H1 (cell line): ENCODE measurements at regions not wholly inside any gene's neighbourhood (a gene's known extent, or its start where the extent isn't known, plus 50 kb on each side); places are given as distances from the start of the nearest gene placed in this dataset.

Experiments used
- CTCF ChIA-PET: fragments of 300-600 bp; sonication (Branson Sonifier 250); formaldehyde crosslinking; loops from one replicate; lab custom pipeline; 2021; ENCODE audit not compliant: partially characterized antibody; lab: Charles Lee
- POLR2A ChIA-PET: fragments of 300-600 bp; sonication (Branson Sonifier 250); formaldehyde crosslinking; loops from one replicate; lab custom pipeline; 2021; ENCODE audit warnings: inconsistent platforms; ENCODE audit not compliant: partially characterized antibody; lab: Charles Lee
- DNase-seq, 2 experiments: peaks; one replicate each; pipeline versions ENCODE4 v3.0.0 to v3.0.0-alpha.2; 2010 to 2022; ENCODE audit warnings: low spot score in 2 of 2, low read depth in 1 of 2, mixed read lengths in 1 of 2
- FAIRE-seq: peaks from 2 replicates; lab custom pipeline; 2011; peaks lifted over from hg19 to GRCh38; lab: Jason Lieb, UNC
- H2AFZ ChIP-seq: 2 replicates; pipeline ENCODE4 v1.8.1; 2012; ENCODE audit warnings: low read length, inconsistent platforms
- H2AK5ac ChIP-seq: 2 replicates; pipeline ENCODE4 v1.6.1; 2013; ENCODE audit warnings: low read depth, low read length
- H2BK120ac ChIP-seq: replicated peaks from 2 replicates; pipeline ENCODE3; 2013; ENCODE audit warnings: low read depth, low read length, inconsistent platforms
- H2BK12ac ChIP-seq: 2 replicates; pipeline ENCODE4 v1.6.1; 2013; ENCODE audit warnings: low read depth, low read length
- H2BK15ac ChIP-seq: 2 replicates; pipeline ENCODE4 v1.6.1; 2013; ENCODE audit warnings: low read length
- H2BK20ac ChIP-seq: 2 replicates; pipeline ENCODE4 v1.6.1; 2013; ENCODE audit warnings: low read length
- H2BK5ac ChIP-seq: 2 replicates; pipeline ENCODE4 v1.6.1; 2013; ENCODE audit warnings: low read depth, low read length
- H3K14ac ChIP-seq: 2 replicates; pipeline ENCODE4 v1.6.1; 2013; ENCODE audit warnings: inconsistent platforms; ENCODE audit not compliant: insufficient read length
- H3K18ac ChIP-seq: 2 replicates; pipeline ENCODE4 v1.6.1; 2013; ENCODE audit warnings: low read length; ENCODE audit errors: extremely low read depth
- H3K23ac ChIP-seq: 2 replicates; pipeline ENCODE4 v1.6.1; 2013; ENCODE audit warnings: inconsistent platforms; ENCODE audit not compliant: insufficient read length
- H3K23me2 ChIP-seq: 2 replicates; pipeline ENCODE4 v1.6.1; 2013; ENCODE audit warnings: low read depth, low read length
- H3K27ac ChIP-seq: 2 replicates; pipeline ENCODE4 v1.6.1; 2011; ENCODE audit warnings: low read depth, low read length, inconsistent platforms
- H3K27me3 ChIP-seq, 4 experiments: replicated peaks in 1 of 4; 1 replicate in 1 of 4; 2 replicates in 3 of 4; pipeline versions ENCODE4 v1.6.1 to v1.8.1; 2011 to 2013; ENCODE audit warnings: low read length in 3 of 4, mild to moderate bottlenecking in 3 of 4, inconsistent platforms in 2 of 4, mixed read lengths in 2 of 4, moderate library complexity in 1 of 4; ENCODE audit not compliant: control insufficient read depth in 3 of 4, insufficient read depth in 3 of 4; ENCODE audit errors: extremely low read depth in 1 of 4
- H3K36me3 ChIP-seq, 4 experiments: 2 replicates each; pipeline versions ENCODE4 v1.6.1 to v1.8.1; 2011 to 2013; ENCODE audit warnings: mild to moderate bottlenecking in 4 of 4, low read length in 3 of 4, moderate library complexity in 2 of 4, control low read depth in 1 of 4, inconsistent platforms in 1 of 4; ENCODE audit not compliant: insufficient read depth in 4 of 4, control insufficient read depth in 2 of 4
- H3K4ac ChIP-seq: replicated peaks from 2 replicates; pipeline ENCODE3; 2013; ENCODE audit warnings: low read length, low read depth, mixed read lengths, inconsistent platforms; ENCODE audit not compliant: insufficient read length
- H3K4me1 ChIP-seq, 4 experiments: replicated peaks in 1 of 4; 1 replicate in 1 of 4; 2 replicates in 3 of 4; pipeline versions ENCODE4 v1.6.1 to v1.8.1; 2011 to 2013; ENCODE audit warnings: low read length in 3 of 4, inconsistent platforms in 2 of 4, mixed read lengths in 1 of 4; ENCODE audit not compliant: insufficient read depth in 4 of 4, control insufficient read depth in 3 of 4
- H3K4me2 ChIP-seq, 2 experiments: 2 replicates each; pipeline versions ENCODE4 v1.6.1 to v1.8.1; 2011 to 2013; ENCODE audit warnings: low read depth in 2 of 2, low read length in 2 of 2, control low read depth in 1 of 2, inconsistent platforms in 1 of 2, mild to moderate bottlenecking in 1 of 2; ENCODE audit not compliant: insufficient read depth in 1 of 2
- H3K4me3 ChIP-seq, 4 experiments: fragments of 200-600, 300-600 bp in 1 of 4; sonication (generic), shearing (Covaris generic), sonication (Bioruptor Twin) in 1 of 4; 2 replicates each; pipeline versions ENCODE4 v1.5.1 to v1.8.1; 2011 to 2016; ENCODE audit warnings: low read length in 4 of 4, low read depth in 3 of 4, control low read depth in 2 of 4, inconsistent platforms in 2 of 4, mild to moderate bottlenecking in 2 of 4, mixed read lengths in 1 of 4, moderate library complexity in 1 of 4; ENCODE audit not compliant: insufficient read depth in 2 of 4; ENCODE audit errors: extremely low read depth in 1 of 4
- H3K56ac ChIP-seq: replicated peaks from 2 replicates; pipeline ENCODE3; 2013; ENCODE audit warnings: low read depth, mild to moderate bottlenecking, mixed read lengths, low read length, inconsistent platforms; ENCODE audit not compliant: insufficient read length
- H3K79me1 ChIP-seq: 2 replicates; pipeline ENCODE4 v1.6.1; 2013; ENCODE audit warnings: low read depth, low read length, control low read depth
- H3K79me2 ChIP-seq, 2 experiments: 2 replicates each; pipeline versions ENCODE4 v1.6.1 to v1.8.1; 2012 to 2013; ENCODE audit warnings: low read length in 2 of 2, mild to moderate bottlenecking in 2 of 2, inconsistent platforms in 1 of 2; ENCODE audit not compliant: insufficient read depth in 2 of 2, control insufficient read depth in 1 of 2
- H3K9ac ChIP-seq, 4 experiments: replicated peaks in 1 of 4; 1 replicate in 1 of 4; 2 replicates in 3 of 4; pipeline versions ENCODE4 v1.6.1 to v1.8.1; 2011 to 2013; ENCODE audit warnings: low read depth in 3 of 4, low read length in 3 of 4, control low read depth in 2 of 4, mild to moderate bottlenecking in 2 of 4, moderate library complexity in 2 of 4, inconsistent platforms in 1 of 4; ENCODE audit errors: extremely low read depth in 1 of 4
- H3K9me3 ChIP-seq, 2 experiments: 2 replicates each; pipeline versions ENCODE4 v1.6.1 to v1.8.1; 2012 to 2013; ENCODE audit warnings: mild to moderate bottlenecking in 2 of 2, moderate library complexity in 2 of 2, control low read depth in 1 of 2, inconsistent platforms in 1 of 2, low read depth in 1 of 2, low read length in 1 of 2, mixed read lengths in 1 of 2; ENCODE audit not compliant: insufficient read depth in 2 of 2
- H4K20me1 ChIP-seq, 2 experiments: replicated peaks in 1 of 2; 2 replicates each; pipeline versions ENCODE3 to v1.8.1; 2011 to 2013; ENCODE audit warnings: inconsistent platforms in 2 of 2, low read length in 2 of 2, mild to moderate bottlenecking in 1 of 2; ENCODE audit not compliant: insufficient read depth in 2 of 2, control insufficient read depth in 1 of 2
- H4K5ac ChIP-seq: 2 replicates; pipeline ENCODE4 v1.6.1; 2013; ENCODE audit warnings: low read length, low read depth, mixed read lengths, inconsistent platforms; ENCODE audit not compliant: insufficient read length
- H4K8ac ChIP-seq: 2 replicates; pipeline ENCODE4 v1.8.0; 2013; ENCODE audit warnings: mild to moderate bottlenecking, moderate library complexity, low read length, inconsistent platforms; ENCODE audit not compliant: insufficient read depth; ENCODE audit errors: extremely low read depth
- H4K91ac ChIP-seq: replicated peaks from 2 replicates; pipeline ENCODE3; 2013; ENCODE audit warnings: low read length, mixed read lengths, inconsistent platforms; ENCODE audit not compliant: insufficient read length
- BACH1 ChIP-seq: IDR thresholded peaks from 2 replicates; pipeline ENCODE4 v1.6.1; 2012; ENCODE audit warnings: low read length, improper control_type of control experiment
- CBX5 ChIP-seq: fragments of 300-800, 300-1000 bp; sonication (generic); IDR thresholded peaks from 2 replicates; pipeline ENCODE4 v1.7.1; 2016; ENCODE audit warnings: antibody characterized with exemption, low read length, low read depth
- CBX8 ChIP-seq: fragments of 300-800, 300-1000 bp; sonication (generic); IDR thresholded peaks from 2 replicates; pipeline ENCODE4 v1.7.1; 2016; ENCODE audit warnings: low read depth, low read length, borderline replicate concordance
- CHD1 ChIP-seq: IDR thresholded peaks from 2 replicates; pipeline ENCODE4 v1.6.1; 2012; ENCODE audit warnings: low read depth, low read length, improper control_type of control experiment
- EZH2 ChIP-seq: fragments of 200-600 bp; sonication (generic); IDR thresholded peaks from 2 replicates; pipeline ENCODE4 v1.7.1; 2012; ENCODE audit warnings: low read depth, mild to moderate bottlenecking, moderate library complexity, low read length, inconsistent platforms; ENCODE audit not compliant: severe bottlenecking
- FOSL1 ChIP-seq: IDR thresholded peaks from 2 replicates; pipeline ENCODE4 v1.6.1; 2011; ENCODE audit warnings: mild to moderate bottlenecking, low read depth, low read length, moderate library complexity; ENCODE audit not compliant: insufficient read depth
- GABPA ChIP-seq: IDR thresholded peaks from 2 replicates; pipeline ENCODE4 v1.6.1; 2011; ENCODE audit warnings: mild to moderate bottlenecking, low read length, moderate library complexity, borderline replicate concordance; ENCODE audit not compliant: insufficient read depth
- GTF2F1 ChIP-seq: IDR thresholded peaks from 2 replicates; pipeline ENCODE4 v1.6.1; 2012; ENCODE audit warnings: low read depth, low read length, improper control_type of control experiment, borderline replicate concordance
- HDAC6 ChIP-seq: IDR thresholded peaks from one replicate; pipeline ENCODE4 v1.7.1; 2012; ENCODE audit warnings: low read depth, mild to moderate bottlenecking, inconsistent platforms, low read length, moderate library complexity
- JUND ChIP-seq: IDR thresholded peaks from 2 replicates; pipeline ENCODE4 v1.6.1; 2011; ENCODE audit warnings: mild to moderate bottlenecking, improper control_type of control experiment, low read length
- KDM1A ChIP-seq: fragments of 200-600, 300-600 bp; sonication (generic); IDR thresholded peaks from 2 replicates; pipeline ENCODE4 v1.7.1; 2016; ENCODE audit warnings: mild to moderate bottlenecking, low read length, borderline replicate concordance
- POU5F1 ChIP-seq: IDR thresholded peaks from 2 replicates; pipeline ENCODE4 v1.6.1; 2011; ENCODE audit warnings: low read depth, mild to moderate bottlenecking, low read length, moderate library complexity
- SP1 ChIP-seq: IDR thresholded peaks from 2 replicates; pipeline ENCODE4 v1.6.1; 2011; ENCODE audit warnings: low read depth, low read length
- SP4 ChIP-seq: IDR thresholded peaks from 2 replicates; pipeline ENCODE4 v1.6.1; 2012; ENCODE audit warnings: low read length, inconsistent platforms
- SRF ChIP-seq: IDR thresholded peaks from 2 replicates; pipeline ENCODE4 v1.6.1; 2011; ENCODE audit warnings: mild to moderate bottlenecking, low read depth, low read length, moderate library complexity
- TEAD4 ChIP-seq: IDR thresholded peaks from 2 replicates; pipeline ENCODE4 v1.6.1; 2012; ENCODE audit warnings: low read depth, low read length, inconsistent platforms, mixed read lengths
- WGBS, 2 experiments: shearing (Covaris generic) in 1 of 2; methylation state at CpG; one replicate each; pipeline versions ENCODE4 v1.1.6 to v1.1.7; 2013 to 2015; ENCODE audit warnings: low lambda C conversion rate in 2 of 2, mixed read lengths in 2 of 2, inconsistent platforms in 1 of 2, low coverage in 1 of 2, missing lambda C conversion rate in 1 of 2; ENCODE audit not compliant: insufficient replicate concordance in 2 of 2, insufficient coverage in 1 of 2, insufficient read length in 1 of 2; ENCODE audit errors: extremely low coverage in 1 of 2, missing lambda C conversion rate in 1 of 2; 5-methylcytosine and 5-hydroxymethylcytosine counted together

GRCh38 chr10:128576336-128576735, 450.1 kb upstream of the MKI67 start:
- no peak overlapping the region for H3K4me3 ChIP-seq
- H3K27me3 ChIP-seq: peaks cover 0 to 3% (median 1%) of the 10 kb centered on the region in 4 experiments; a peak in 4 of 7 replicates
- no peaks in the 10 kb centered on the region; a peak in 2 of 4 replicates for H3K9me3 ChIP-seq
- H3K23ac ChIP-seq: no peak overlapping the region
- no peak overlapping the region for H2BK15ac ChIP-seq
- H4K5ac ChIP-seq: no peak overlapping the region
- DNase-seq: no peak
- H2BK20ac ChIP-seq: no peak overlapping the region
- H3K27ac ChIP-seq: no peak overlapping the region
- no peak overlapping the region for H3K4ac ChIP-seq
- ChIA-PET POLR2A (no interaction called here), CTCF (interaction anchor here (0.6 to 1.1 kb wide), 2 partner anchors 284 to 327 kb away, joined by 3 to 4 read pairs; no protein-coding TSS in a partner anchor)
- no peaks in the 10 kb centered on the region; the same call in 1 of the 2 replicates for H3K23me2 ChIP-seq
- no peaks in the 10 kb centered on the region for H4K20me1 ChIP-seq
- H3K79me2 ChIP-seq: no peaks in the 10 kb centered on the region
- no peak overlapping the region for H3K18ac ChIP-seq
- H2BK5ac ChIP-seq: no peak overlapping the region
- H2BK120ac ChIP-seq: no peak overlapping the region
- no peaks in the 10 kb centered on the region for H3K36me3 ChIP-seq
- no peak overlapping the region for H2AK5ac ChIP-seq
- no peak for FAIRE-seq
- H2AFZ ChIP-seq: no peak overlapping the region
- H2BK12ac ChIP-seq: 0 out of 2 replicates have a peak overlapping the region, but pooled peaks have one; percentile 10
- WGBS, 2 experiments: 94% methylated on average over 11 of the region's 11 CpGs; no CpG with 5 or more reads in 1 of the 2 experiments
- H3K4me2 ChIP-seq: no peak overlapping the region
- no peak overlapping the region for H3K9ac ChIP-seq
- H3K79me1 ChIP-seq: no peaks in the 10 kb centered on the region
- peaks cover 0 to 10% (median 4%) of the 10 kb centered on the region in 4 experiments; a peak in 5 of 7 replicates for H3K4me1 ChIP-seq
- H3K14ac ChIP-seq: no peak overlapping the region
- H3K56ac ChIP-seq: no peak overlapping the region
- H4K91ac ChIP-seq: no peak overlapping the region
- 0 out of 2 replicates have a peak overlapping the region, but pooled peaks have one; percentile 9 for H4K8ac ChIP-seq
- TF ChIP-seq EZH2 (no peak), POU5F1 (no peak), HDAC6 (no peak), JUND (no peak), BACH1 (no peak), CHD1 (no peak), SP1 (no peak), GTF2F1 (no peak), CBX5 (no peak), GABPA (no peak), SRF (no peak), SP4 (no peak), FOSL1 (no peak), CBX8 (no peak), TEAD4 (no peak), KDM1A (no peak)
